Iris pigment epithelial cell (primary cell): ENCODE measurements at regions not wholly inside any gene's neighbourhood (a gene's known extent, or its start where the extent isn't known, plus 50 kb on each side); places are given as distances from the start of the nearest gene placed in this dataset.

ENCODE experiments used
- DNase-seq: peaks from one replicate; pipeline ENCODE4 v3.0.0-alpha.2; 2011; ENCODE audit warnings: low read depth

- DNase-seq: no peak
Observed at GRCh38 chr6:133583907-133584427, 304.9 kb upstream of the TCF21 start.

- DNase-seq: no peak
Observed at GRCh38 chr6:133584823-133585222, 304.1 kb upstream of the TCF21 start.

DNA sequence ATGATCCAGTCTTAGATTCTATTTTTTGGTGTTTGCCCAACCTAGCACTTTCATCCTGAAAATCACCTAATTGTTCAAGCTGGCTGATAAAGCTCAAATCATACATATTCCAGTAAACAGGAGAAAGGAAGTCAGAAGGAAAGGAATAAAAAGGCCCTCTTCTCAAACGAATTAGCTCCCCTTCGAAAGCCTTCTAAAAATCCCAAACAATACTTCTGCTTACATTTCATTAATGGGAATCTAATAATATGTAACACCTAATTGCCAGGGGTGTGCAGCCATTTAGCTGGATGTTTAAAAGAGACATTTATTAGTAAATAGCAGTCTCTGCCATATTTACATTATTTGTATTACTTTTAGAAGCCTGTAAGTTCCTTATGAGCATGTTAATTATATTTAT is 302.9 kb upstream of the TCF21 start:
- DNase-seq: no peak

DNA sequence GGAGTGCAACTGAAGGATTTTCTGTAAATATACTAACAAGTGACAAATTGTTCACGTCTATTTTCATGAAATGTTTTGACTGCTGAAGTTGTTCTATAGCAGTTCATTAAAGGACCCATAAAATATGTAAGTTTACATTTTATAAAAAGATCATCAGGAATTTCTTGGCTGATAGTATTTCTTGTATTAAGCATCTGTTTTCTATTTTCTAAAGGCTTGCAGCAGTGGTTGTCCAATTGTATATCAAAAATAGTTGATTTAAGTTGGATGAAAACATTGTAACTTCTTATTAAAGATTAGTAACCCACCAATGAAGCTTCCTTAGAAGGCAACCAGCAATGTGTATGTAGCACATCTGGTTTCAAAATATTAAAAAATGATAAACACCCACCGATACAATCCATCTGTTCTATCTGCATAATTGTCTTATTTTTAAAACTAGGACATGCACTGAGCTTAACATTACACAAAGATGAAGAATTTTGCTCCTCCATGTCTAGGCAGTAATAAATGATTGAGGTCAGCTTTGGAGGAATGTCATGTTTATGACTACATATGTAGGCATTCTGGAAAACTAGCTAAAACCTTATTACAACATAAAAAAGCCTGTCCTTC is 301.3 kb upstream of the TCF21 start:
- peak; percentile 79 for DNase-seq

- no peak for DNase-seq
Observed at GRCh38 chr6:133590196-133590595, 298.7 kb upstream of the TCF21 start.

DNA sequence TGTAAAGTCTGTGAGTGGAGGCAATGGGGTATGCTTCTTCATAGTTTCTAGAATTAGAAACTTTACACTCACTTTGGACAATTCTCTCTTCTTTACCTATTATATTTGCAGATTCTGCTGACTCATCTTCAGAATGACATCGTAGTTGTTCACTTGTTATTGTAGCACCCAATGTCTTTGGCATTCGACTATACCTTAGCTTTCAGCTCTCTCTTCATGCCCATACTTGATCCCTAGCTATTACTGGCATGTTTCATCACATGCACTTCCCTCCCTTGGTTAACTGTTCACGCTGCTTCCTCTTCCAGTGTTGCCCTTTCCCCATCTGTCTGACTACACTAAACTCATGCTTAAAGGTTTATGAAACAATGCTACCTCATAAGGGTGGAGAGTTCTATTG is 298.1 kb upstream of the TCF21 start:
- DNase-seq: peak; percentile 26

DNA sequence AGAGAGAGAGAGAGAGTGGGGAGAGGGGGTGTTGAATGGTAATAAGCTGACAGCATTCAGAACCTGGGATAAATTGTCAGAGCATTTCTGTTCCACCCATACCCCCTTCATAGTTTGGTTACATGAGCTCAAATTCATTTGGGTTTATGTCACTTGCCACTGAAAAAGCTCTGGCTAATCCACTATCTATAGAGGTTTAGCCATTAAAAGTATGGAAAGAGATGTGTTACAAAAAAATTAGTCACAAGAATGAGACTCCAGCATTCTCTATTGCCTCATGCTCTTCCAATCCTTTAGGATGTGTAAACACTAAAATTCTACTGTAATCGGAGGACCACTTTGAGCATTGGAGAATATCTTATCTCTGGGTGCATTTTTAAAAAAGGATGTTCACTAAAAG is 297.6 kb upstream of the TCF21 start:
- DNase-seq: no peak

GRCh38 chr6:133594652-133595110 is 294.2 kb upstream of the TCF21 start:
- DNase-seq: no peak

- no peak for DNase-seq
Observed at GRCh38 chr6:133595111-133595761, 293.7 kb upstream of the TCF21 start.

DNA sequence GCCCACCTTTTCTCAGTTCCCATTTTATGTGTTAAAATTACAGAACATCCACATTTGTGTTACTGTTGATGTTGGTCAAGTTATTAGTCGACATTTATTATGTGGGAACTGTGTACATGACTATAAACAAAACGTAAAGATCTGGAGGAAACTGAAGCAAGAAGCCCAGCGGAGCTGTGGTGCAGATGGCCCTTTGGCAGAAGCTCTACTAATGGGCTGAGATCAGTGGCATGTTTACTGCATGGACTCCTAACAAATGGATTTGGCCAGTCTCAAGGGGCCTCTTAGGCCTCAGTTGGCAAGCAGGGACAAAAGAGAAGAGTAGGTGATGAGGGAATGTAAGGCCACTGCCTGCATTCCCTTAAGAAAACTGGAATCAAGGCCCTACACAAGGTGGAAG is 282.1 kb upstream of the TCF21 start:
- DNase-seq: no peak

DNA sequence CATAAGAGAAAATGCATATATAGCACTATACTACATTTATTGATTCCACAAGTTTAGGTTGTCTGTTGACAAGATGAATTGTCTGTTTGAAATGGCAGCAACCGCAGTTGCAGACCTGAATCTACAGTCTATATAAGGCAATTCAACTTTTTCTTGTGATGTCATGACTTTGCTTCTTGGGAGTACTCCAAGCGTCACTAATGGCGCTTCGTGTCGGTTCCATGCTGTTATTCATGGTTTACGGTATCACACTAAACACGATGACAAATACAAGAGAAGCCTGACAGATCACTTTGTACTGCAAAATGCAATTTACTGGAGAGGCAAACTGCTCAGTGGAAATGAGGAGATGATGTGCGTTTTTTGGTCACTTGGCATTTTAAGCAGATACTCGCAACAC is 280.3 kb upstream of the TCF21 start:
- DNase-seq: no peak

- peak; percentile 100 for DNase-seq
Observed at GRCh38 chr6:133609415-133610226, 279.3 kb upstream of the TCF21 start.

DNA sequence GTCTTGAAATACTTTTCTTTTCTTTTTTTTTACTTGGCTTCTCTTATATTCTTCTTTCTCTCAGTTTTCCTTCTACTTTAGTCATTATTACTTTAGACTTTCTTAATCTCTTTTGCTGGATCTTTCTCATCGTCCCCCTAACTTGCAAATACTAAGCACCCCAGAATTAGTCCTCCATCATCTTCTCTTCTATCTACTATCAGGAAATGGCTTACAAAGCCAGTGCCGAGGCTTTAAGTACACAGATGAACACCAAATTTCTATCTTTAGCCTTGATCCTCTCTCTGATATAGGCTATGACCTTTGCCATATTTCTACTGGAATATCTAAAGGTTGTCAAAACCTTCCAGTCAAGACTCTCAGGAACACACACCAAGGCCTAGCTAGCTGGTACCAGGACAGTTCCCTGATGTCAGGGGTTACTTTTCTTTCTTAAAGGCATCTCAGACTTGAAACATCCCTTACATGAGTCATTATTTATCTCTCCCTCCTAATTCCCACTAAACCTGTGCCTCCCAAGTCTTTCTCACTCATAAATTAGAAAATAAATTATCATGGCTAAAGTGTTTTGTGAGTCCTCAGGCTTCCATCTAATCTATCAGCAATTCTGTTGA is 278.6 kb upstream of the TCF21 start:
- peak; percentile 70 for DNase-seq

DNA sequence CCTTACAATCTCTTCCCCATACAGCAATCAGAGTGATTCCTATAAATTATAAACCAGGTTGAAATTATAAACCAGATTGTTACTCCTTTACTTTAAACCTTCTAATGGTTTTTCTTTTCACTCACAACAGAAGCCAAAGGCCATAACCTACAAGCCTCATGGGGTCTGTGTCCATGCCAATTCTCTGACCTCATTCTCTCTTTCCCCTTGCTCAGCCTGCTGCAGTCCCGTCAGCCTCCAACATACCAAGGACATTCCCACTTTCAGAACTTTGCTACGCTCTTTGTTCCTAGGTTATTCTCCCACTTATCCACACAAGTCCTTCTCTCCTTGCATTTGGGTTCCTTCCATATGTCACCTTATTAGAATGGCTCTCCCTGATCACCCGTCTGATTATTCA is 277.9 kb upstream of the TCF21 start:
- no peak for DNase-seq

GRCh38 chr6:133612459-133612858 is 276.5 kb upstream of the TCF21 start:
- DNase-seq: no peak

DNA sequence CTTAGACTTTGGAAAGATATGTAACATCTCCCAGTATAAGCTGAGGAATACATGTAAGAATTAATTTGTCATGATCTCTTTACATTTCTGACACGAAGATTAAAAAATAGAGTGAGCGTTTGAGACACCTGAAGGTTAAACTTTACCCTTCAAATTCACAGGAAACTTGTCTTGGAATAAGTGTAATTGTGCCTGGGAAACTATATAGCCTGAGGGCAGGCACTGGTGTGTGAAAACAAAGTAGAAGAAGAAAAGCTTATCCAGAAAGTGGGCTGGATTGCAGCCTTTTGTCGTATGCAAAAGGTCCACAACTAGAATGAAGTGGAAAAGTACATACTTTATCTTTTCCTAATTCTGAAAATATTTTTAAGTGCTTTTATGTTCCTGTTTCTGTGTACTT is 275.7 kb upstream of the TCF21 start:
- no peak for DNase-seq

DNA sequence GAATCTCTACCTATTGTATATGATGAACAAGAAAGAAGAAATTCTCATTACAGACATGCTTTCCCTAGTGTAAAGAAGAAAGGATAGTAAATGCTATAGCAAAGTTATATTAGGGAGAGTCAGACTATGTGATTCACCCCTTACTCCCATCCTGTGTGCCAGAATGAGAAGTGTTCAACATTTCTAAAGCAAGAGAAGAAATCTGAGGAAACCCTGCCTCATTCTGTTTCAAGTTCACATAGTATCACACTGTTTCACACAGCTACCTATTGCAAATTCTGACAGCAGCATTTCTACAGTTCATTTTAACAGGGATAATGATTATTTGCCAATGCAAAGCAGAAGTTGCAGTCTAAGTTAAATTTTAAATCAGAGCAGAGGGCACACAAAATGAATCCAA is 267.2 kb upstream of the TCF21 start:
- peak; percentile 62 for DNase-seq

DNA sequence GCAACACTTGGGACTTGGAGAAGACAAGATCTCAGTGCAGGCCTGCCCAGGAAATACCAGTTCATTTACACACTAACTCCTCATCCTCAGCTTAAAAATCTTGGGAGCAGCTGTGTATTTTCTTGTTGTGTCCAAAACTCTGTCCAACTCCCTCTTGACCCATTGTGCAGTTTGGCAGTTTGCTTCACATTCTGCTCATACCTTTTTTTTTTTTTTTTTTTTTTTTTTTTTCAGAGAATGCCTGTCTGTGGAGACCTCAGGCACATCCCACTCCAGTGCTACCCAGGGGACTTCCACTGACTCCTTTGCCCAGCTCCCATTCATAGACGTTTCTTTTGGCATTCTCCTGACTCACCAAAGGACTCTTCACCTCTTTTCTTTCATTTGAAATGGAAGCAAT is 265.8 kb upstream of the TCF21 start:
- DNase-seq: peak; percentile 47

- DNase-seq: no peak
Observed at GRCh38 chr6:133623621-133624020, 265.3 kb upstream of the TCF21 start.

DNA sequence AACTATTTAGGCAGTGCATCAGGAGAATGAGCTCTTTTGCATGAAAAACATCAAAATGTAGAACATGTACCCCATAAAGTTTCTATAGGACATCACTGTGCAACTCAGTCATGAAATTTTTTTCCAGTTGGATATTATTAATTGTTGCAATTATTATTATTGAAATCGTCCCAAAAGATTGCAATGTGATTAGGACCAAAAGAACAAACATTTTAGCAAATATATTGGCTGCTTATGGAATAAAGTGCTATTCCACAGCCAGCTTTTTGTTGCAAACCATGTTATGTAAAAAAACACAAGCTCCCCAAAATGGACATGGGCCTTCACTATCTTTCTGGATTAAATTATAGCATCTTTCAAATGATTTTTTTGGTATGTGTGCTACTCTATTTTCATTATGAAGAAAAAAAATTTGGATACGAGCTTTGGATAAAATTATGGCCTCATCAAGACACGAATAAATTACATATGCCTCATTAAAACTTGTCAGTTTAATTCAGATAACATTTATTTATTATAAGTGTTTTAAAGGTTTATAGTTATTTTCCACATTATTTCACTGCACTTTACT is 262.7 kb upstream of the TCF21 start:
- no peak for DNase-seq

DNA sequence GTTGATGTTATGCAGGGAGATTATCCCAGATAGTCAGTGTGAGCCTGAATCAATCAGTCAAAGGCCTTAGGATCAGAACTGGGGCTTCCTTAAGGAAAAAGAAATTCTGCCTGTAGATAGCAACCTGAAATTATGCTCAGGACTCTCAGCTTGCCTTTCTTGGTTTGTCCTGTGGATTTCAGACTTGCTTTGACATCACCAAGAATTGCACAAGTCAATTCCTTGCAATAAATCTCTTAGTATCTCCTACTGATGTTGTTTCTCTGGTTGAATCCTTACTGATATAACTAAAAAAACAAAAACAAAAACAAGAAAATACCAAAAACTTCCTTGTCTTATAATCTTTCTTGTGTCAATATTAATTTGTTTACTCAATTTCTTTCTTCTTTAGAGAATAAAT is 258.9 kb upstream of the TCF21 start:
- no peak for DNase-seq

GRCh38 chr6:133630651-133631050 is 258.3 kb upstream of the TCF21 start:
- no peak for DNase-seq
